Left renal pelvis (tissue), 4 donors: ENCODE measurements at regions not wholly inside any gene's neighbourhood (a gene's known extent, or its start where the extent isn't known, plus 50 kb on each side); places are given as distances from the start of the nearest gene placed in this dataset.
"Not testable (repeated sequence)": the region's sequence is repeated elsewhere in the genome, so short reads cannot be mapped to it uniquely, and the experiment has no call there.

Experiments
- DNase-seq, 4 donors: peaks; one replicate each; pipeline ENCODE4 v3.0.0-alpha.2; 2013; ENCODE audit warnings: low read depth in 4 of 4, low spot score in 3 of 4

- not testable (repeated sequence) for DNase-seq
These were observed 73.9 kb upstream of the LYZL2 start for GRCh38 chr10:30703446-30703845.

- DNase-seq = no peak
These were observed 73.3 kb upstream of the LYZL2 start for GRCh38 chr10:30702860-30703259.

GRCh38 chr10:30701451-30702173 lies 72.1 kb upstream of the LYZL2 start:
- DNase-seq = no peak

GRCh38 chr10:30697806-30698205 lies 68.3 kb upstream of the LYZL2 start:
- no peak for DNase-seq

GRCh38 chr10:30697221-30697620 lies 67.7 kb upstream of the LYZL2 start:
- DNase-seq = not testable (repeated sequence)

GRCh38 chr10:30696416-30697185 lies 67.0 kb upstream of the LYZL2 start:
- DNase-seq = not testable (repeated sequence)

- not testable (repeated sequence) for DNase-seq
These were observed 66.1 kb upstream of the LYZL2 start for GRCh38 chr10:30695481-30696236.

- no peak for DNase-seq
These were observed 65.1 kb upstream of the LYZL2 start for GRCh38 chr10:30694518-30695228.

GRCh38 chr10:30691639-30692015 lies 62.1 kb upstream of the LYZL2 start:
- no peak for DNase-seq

GRCh38 chr10:30690948-30691638 lies 61.5 kb upstream of the LYZL2 start:
- DNase-seq = not testable (repeated sequence)

GRCh38 chr10:30688456-30688855 lies 58.9 kb upstream of the LYZL2 start:
- no peak for DNase-seq

- peak; percentile 38 to 56 (median 46) for DNase-seq
These were observed 58.2 kb upstream of the LYZL2 start for GRCh38 chr10:30687698-30688213.

- no peak for DNase-seq
These were observed 57.2 kb upstream of the LYZL2 start for GRCh38 chr10:30686708-30687107.

GRCh38 chr10:30683496-30683895 lies 53.9 kb upstream of the LYZL2 start:
- DNase-seq = no peak

GRCh38 chr10:30682377-30683199 lies 53.0 kb upstream of the LYZL2 start:
- DNase-seq = not testable (repeated sequence)

- no peak for DNase-seq
These were observed 51.4 kb upstream of the LYZL2 start for GRCh38 chr10:30680908-30681307.
